Activated CD4-positive, alpha-beta T cell treated with anti-CD3 and anti-CD28 coated beads, Interleukin-2, amount 10 ng/mL, durations not matched to agents 24 days and 14 days (primary cell): ENCODE measurements at regions not wholly inside any gene's neighbourhood (a gene's known extent, or its start where the extent isn't known, plus 50 kb on each side); places are given as distances from the start of the nearest gene placed in this dataset.

Source experiments
- DNase-seq: peaks from one replicate; pipeline ENCODE4 v3.0.0; 2022
- H3K27ac Mint-ChIP-seq: one replicate; pipeline ENCODE4 v1.8.0; 2022; ENCODE audit warnings: mild to moderate bottlenecking, mixed read lengths
- H3K27me3 Mint-ChIP-seq: one replicate; pipeline ENCODE4 v1.8.0; 2022; ENCODE audit warnings: mixed read lengths
- H3K36me3 Mint-ChIP-seq: one replicate; pipeline ENCODE4 v1.8.0; 2022; ENCODE audit warnings: low read depth, mild to moderate bottlenecking, mixed read lengths
- H3K4me1 Mint-ChIP-seq: one replicate; pipeline ENCODE4 v1.8.0; 2021; ENCODE audit warnings: mixed read lengths
- H3K4me3 Mint-ChIP-seq: one replicate; pipeline ENCODE4 v1.8.0; 2022; ENCODE audit warnings: mild to moderate bottlenecking, moderate library complexity, mixed read lengths
- H3K9me3 Mint-ChIP-seq: one replicate; pipeline ENCODE4 v1.8.0; 2021; ENCODE audit warnings: mixed read lengths
- intact Hi-C: fragments of 100-400 bp; cut with micrococcal nuclease; formaldehyde crosslinking; loops from one replicate; pipeline ENCODE4 v1.15.1; 2023

- no peak overlapping the region for H3K27ac Mint-ChIP-seq
- intact Hi-C loops = no loop called here
- DNase-seq = peak; percentile 38
- H3K36me3 Mint-ChIP-seq = no peaks in the 10 kb centered on the region
- H3K27me3 Mint-ChIP-seq = peaks cover 11% of the 10 kb centered on the region
- no peak overlapping the region for H3K4me3 Mint-ChIP-seq
- no peaks in the 10 kb centered on the region for H3K9me3 Mint-ChIP-seq
- H3K4me1 Mint-ChIP-seq = peaks cover 7% of the 10 kb centered on the region
Measured at GRCh38 chr17:83152745-83153611, 73.6 kb downstream of the METRNL start.

- H3K4me1 Mint-ChIP-seq = peaks cover 4% of the 10 kb centered on the region
- H3K27ac Mint-ChIP-seq = no peak overlapping the region
- DNase-seq = no peak
- H3K9me3 Mint-ChIP-seq = no peaks in the 10 kb centered on the region
- no peak overlapping the region for H3K4me3 Mint-ChIP-seq
- intact Hi-C loops = no loop called here
- H3K36me3 Mint-ChIP-seq = no peaks in the 10 kb centered on the region
- H3K27me3 Mint-ChIP-seq = peaks cover 14% of the 10 kb centered on the region
Measured at GRCh38 chr17:83153681-83154310, 74.4 kb downstream of the METRNL start.

GRCh38 chr17:83154311-83155127, 75.1 kb downstream of the METRNL start:
- intact Hi-C loops = no loop called here
- H3K36me3 Mint-ChIP-seq = no peaks in the 10 kb centered on the region
- H3K4me3 Mint-ChIP-seq = no peak overlapping the region
- no peak overlapping the region for H3K27ac Mint-ChIP-seq
- H3K27me3 Mint-ChIP-seq = peaks cover 18% of the 10 kb centered on the region
- no peaks in the 10 kb centered on the region for H3K9me3 Mint-ChIP-seq
- H3K4me1 Mint-ChIP-seq = peaks cover 4% of the 10 kb centered on the region
- DNase-seq = no peak

GRCh38 chr17:83155128-83156121, 76.0 kb downstream of the METRNL start:
- no peak overlapping the region for H3K4me3 Mint-ChIP-seq

GRCh38 chr17:83156408-83156807, 77.0 kb downstream of the METRNL start:
- Mint-ChIP-seq H3K9me3 (no peaks in the 10 kb centered on the region), H3K4me1 (peaks cover 4% of the 10 kb centered on the region), H3K4me3 (no peak overlapping the region), H3K36me3 (no peaks in the 10 kb centered on the region), H3K27me3 (peaks cover 29% of the 10 kb centered on the region), H3K27ac (no peak overlapping the region)
- DNase-seq = peak; percentile 41
- intact Hi-C loops = no loop called here

More at GRCh38 chr17:83155128-83156121, 76.0 kb downstream of the METRNL start:
- Mint-ChIP-seq H3K36me3 (no peaks in the 10 kb centered on the region), H3K9me3 (no peaks in the 10 kb centered on the region), H3K27me3 (peaks cover 26% of the 10 kb centered on the region), H3K27ac (no peak overlapping the region), H3K4me1 (peaks cover 4% of the 10 kb centered on the region)
- DNase-seq = no peak
- intact Hi-C loops = no loop called here

- H3K27ac Mint-ChIP-seq = no peak overlapping the region
- no peak overlapping the region for H3K4me3 Mint-ChIP-seq
- no peaks in the 10 kb centered on the region for H3K9me3 Mint-ChIP-seq
- intact Hi-C loops = no loop called here
- DNase-seq = no peak
- H3K4me1 Mint-ChIP-seq = peaks cover 4% of the 10 kb centered on the region
- H3K36me3 Mint-ChIP-seq = no peaks in the 10 kb centered on the region
- H3K27me3 Mint-ChIP-seq = peaks cover 48% of the 10 kb centered on the region
Measured at GRCh38 chr17:83159204-83160049, 80.0 kb downstream of the METRNL start.

GRCh38 chr17:83160443-83161297, 81.3 kb downstream of the METRNL start:
- H3K4me3 Mint-ChIP-seq = no peak overlapping the region
- no peaks in the 10 kb centered on the region for H3K9me3 Mint-ChIP-seq
- H3K4me1 Mint-ChIP-seq = no peaks in the 10 kb centered on the region
- no peak for DNase-seq
- H3K27me3 Mint-ChIP-seq = peaks cover 58% of the 10 kb centered on the region
- intact Hi-C loops = no loop called here
- H3K36me3 Mint-ChIP-seq = no peaks in the 10 kb centered on the region
- H3K27ac Mint-ChIP-seq = no peak overlapping the region

GRCh38 chr17:83161298-83162034, 82.1 kb downstream of the METRNL start:
- Mint-ChIP-seq H3K4me3 (no peak overlapping the region), H3K4me1 (no peaks in the 10 kb centered on the region), H3K9me3 (no peaks in the 10 kb centered on the region), H3K27me3 (peaks cover 55% of the 10 kb centered on the region), H3K27ac (no peak overlapping the region), H3K36me3 (no peaks in the 10 kb centered on the region)
- intact Hi-C loops = no loop called here
- no peak for DNase-seq

GRCh38 chr17:83162035-83162745, 82.8 kb downstream of the METRNL start:
- Mint-ChIP-seq H3K27ac (no peak overlapping the region), H3K27me3 (peaks cover 60% of the 10 kb centered on the region), H3K9me3 (no peaks in the 10 kb centered on the region), H3K4me3 (no peak overlapping the region), H3K36me3 (no peaks in the 10 kb centered on the region), H3K4me1 (no peaks in the 10 kb centered on the region)
- intact Hi-C loops = no loop called here
- no peak for DNase-seq

GRCh38 chr17:83164490-83164889, 85.1 kb downstream of the METRNL start:
- peaks cover 65% of the 10 kb centered on the region for H3K27me3 Mint-ChIP-seq

More at GRCh38 chr17:83164490-83164889, 85.1 kb downstream of the METRNL start:
- no peak for DNase-seq
- H3K27ac Mint-ChIP-seq = no peak overlapping the region
- no peaks in the 10 kb centered on the region for H3K36me3 Mint-ChIP-seq
- H3K4me3 Mint-ChIP-seq = no peak overlapping the region
- peaks cover 4% of the 10 kb centered on the region for H3K9me3 Mint-ChIP-seq
- intact Hi-C loops = no loop called here
- no peaks in the 10 kb centered on the region for H3K4me1 Mint-ChIP-seq
